ENCODE measurements at regions not wholly inside any gene's neighbourhood (a gene's known extent, or its start where the extent isn't known, plus 50 kb on each side); places are given as distances from the start of the nearest gene placed in this dataset.
"Not testable (repeated sequence)": the region's sequence is repeated elsewhere in the genome, so short reads cannot be mapped to it uniquely, and the experiment has no call there.

DNA sequence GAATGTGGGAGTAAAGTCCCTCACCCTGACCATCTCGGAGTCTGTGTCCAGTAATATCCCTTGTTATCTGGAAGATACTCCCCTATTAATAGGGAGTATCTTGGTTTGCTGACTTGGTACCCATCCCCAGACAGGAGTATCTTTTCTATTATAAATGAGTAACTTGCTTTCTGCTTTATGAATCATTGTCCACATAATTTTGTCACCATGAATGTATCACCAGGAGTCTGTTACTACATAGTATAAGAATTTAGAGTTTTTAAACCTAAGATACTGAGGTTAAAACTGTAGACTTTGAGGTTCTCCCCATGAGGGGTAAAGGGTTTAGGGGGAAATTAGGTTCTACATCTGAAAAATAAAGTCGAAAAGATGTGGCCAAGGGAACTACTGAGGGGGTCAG is 175.6 kb downstream of the FCRL5 start:
- H3K27me3 ChIP-seq, result no peaks in the 10 kb centered on the region
- intact Hi-C loops (cut with DNase I; ENCODE audit: low total_unique reads), result no loop called here
- DNase-seq (ENCODE audit: low spot score in 2 of 2), result no peak
- no peak overlapping the region for H3K27ac ChIP-seq
- H3K4me3 ChIP-seq, result no peak overlapping the region
- no peaks in the 10 kb centered on the region for H3K36me3 ChIP-seq
- H3K4me1 ChIP-seq, result no peaks in the 10 kb centered on the region
- no peaks in the 10 kb centered on the region for H3K9me3 ChIP-seq
- TF ChIP-seq, protein P1, sequence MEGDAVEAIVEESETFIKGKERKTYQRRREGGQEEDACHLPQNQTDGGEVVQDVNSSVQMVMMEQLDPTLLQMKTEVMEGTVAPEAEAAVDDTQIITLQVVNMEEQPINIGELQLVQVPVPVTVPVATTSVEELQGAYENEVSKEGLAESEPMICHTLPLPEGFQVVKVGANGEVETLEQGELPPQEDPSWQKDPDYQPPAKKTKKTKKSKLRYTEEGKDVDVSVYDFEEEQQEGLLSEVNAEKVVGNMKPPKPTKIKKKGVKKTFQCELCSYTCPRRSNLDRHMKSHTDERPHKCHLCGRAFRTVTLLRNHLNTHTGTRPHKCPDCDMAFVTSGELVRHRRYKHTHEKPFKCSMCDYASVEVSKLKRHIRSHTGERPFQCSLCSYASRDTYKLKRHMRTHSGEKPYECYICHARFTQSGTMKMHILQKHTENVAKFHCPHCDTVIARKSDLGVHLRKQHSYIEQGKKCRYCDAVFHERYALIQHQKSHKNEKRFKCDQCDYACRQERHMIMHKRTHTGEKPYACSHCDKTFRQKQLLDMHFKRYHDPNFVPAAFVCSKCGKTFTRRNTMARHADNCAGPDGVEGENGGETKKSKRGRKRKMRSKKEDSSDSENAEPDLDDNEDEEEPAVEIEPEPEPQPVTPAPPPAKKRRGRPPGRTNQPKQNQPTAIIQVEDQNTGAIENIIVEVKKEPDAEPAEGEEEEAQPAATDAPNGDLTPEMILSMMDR (IDR thresholded peaks at IDR 0.05), result no peak
- TF ChIP-seq POLR2AphosphoS5 (IDR thresholded peaks at IDR 0.05) (no peak), POLR2A (IDR thresholded peaks at IDR 0.05) (no peak)

DNA sequence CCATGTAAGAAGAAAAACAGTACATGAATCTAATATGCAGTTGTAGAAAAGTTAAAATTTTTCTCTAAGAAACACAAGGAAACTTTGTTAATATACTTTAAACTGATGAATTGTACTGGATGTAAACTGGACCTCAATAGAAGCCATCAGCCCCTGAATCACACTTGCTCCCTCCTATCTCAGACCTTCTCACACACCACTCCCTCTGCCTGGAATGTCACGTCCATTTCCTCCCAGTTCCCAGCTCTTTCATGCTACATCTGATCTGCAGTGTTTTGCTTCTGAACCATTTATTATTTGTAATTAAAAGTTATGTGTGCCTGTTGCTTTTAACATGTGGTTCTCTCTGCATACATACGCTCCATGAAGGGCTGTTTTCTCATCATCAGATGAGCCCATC is 180.0 kb downstream of the FCRL5 start:
- intact Hi-C loops (cut with DNase I; ENCODE audit: low total_unique reads); H3K36me3 ChIP-seq; H3K9me3 ChIP-seq; H3K27me3 ChIP-seq; H3K4me3 ChIP-seq; H3K4me1 ChIP-seq; H3K27ac ChIP-seq; DNase-seq (ENCODE audit: low spot score in 2 of 2): not testable (repeated sequence)

DNA sequence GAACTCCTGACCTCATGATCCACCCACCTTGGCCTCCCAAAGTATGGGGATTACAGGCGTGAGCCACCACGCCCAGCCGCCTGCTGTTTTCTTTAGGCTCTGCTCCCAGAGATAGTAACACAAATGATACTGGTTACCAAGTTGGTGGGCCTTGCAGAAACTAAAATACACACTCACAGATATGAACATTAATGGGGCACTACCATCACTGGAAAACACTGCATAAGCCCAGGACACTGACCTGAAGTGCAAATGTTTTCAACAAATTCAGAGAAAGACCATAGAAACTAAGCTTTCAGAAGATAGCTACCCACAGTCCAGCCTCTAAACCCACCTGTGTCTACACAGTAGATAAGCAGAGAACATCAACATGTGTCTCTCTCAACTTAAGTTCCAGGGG is 180.5 kb downstream of the FCRL5 start:
- Histone ChIP-seq H3K9me3 (no peaks in the 10 kb centered on the region), H3K36me3 (no peaks in the 10 kb centered on the region), H3K27me3 (no peaks in the 10 kb centered on the region), H3K4me3 (no peak overlapping the region), H3K27ac (no peak overlapping the region), H3K4me1 (no peaks in the 10 kb centered on the region)
- intact Hi-C loops (cut with DNase I; ENCODE audit: low total_unique reads), result no loop called here
- TF ChIP-seq, protein P1 (IDR thresholded peaks at IDR 0.05), result no peak
- no peak for TF ChIP-seq POLR2AphosphoS5 (IDR thresholded peaks at IDR 0.05)
- no peak for TF ChIP-seq POLR2A (IDR thresholded peaks at IDR 0.05)
- DNase-seq (ENCODE audit: low spot score in 2 of 2), result no peak

DNA sequence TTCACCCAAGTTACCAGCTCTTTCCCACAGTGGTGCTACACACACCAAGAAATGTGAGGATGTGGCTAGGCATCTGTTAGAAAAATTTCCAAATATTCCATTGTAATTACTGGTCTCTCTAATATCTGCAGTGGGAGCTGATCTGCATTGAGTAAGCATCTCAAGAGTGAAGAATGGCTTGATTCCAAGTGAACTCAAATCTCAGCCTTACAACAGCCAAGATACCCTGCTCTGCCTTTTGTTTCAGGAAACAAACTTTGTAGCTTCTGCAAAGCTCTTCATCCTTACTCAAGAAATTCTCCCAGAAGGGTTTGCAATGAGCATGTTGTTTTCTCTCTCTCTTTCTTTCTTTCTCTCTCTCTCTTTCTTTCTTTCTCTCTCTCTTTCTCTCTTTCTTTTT is 181.1 kb downstream of the FCRL5 start:
- Histone ChIP-seq H3K27me3 (no peaks in the 10 kb centered on the region), H3K36me3 (no peaks in the 10 kb centered on the region)
- intact Hi-C loops (cut with DNase I; ENCODE audit: low total_unique reads), result no loop called here

DNA sequence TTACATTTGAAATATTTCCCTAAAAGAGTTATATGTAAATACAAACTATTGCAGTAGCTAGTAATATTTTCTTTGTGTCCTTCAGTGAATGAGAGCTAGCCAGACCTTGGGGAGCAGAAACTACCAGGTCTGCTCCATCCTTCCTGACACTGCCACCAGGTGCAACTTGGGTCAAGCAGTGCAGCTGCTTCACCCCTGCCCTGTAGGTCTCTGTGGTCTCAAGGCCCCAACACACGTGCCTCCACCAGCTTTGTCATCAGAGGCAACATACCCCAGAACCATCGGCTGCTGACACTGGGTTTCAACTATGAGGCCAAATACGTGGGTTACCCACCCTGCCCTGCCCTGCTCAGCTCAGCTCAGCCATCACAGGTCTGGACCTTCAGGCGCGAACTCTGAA is 181.6 kb downstream of the FCRL5 start:
- H3K9me3 ChIP-seq, result no peaks in the 10 kb centered on the region
- no peak for TF ChIP-seq POLR2AphosphoS5 (IDR thresholded peaks at IDR 0.05)
- TF ChIP-seq, protein P1 (IDR thresholded peaks at IDR 0.05), result no peak
- TF ChIP-seq POLR2A (IDR thresholded peaks at IDR 0.05), result no peak
- H3K27me3 ChIP-seq, result no peaks in the 10 kb centered on the region
- intact Hi-C loops (cut with DNase I; ENCODE audit: low total_unique reads), result no loop called here
- no peaks in the 10 kb centered on the region for H3K4me1 ChIP-seq
- no peaks in the 10 kb centered on the region for H3K36me3 ChIP-seq
- no peak for DNase-seq (ENCODE audit: low spot score in 2 of 2)
- H3K27ac ChIP-seq, result no peak overlapping the region
- H3K4me3 ChIP-seq, result no peak overlapping the region

More for the DNA sequence above, 181.1 kb downstream of the FCRL5 start:
- Histone ChIP-seq H3K4me3 (no peak overlapping the region), H3K4me1 (no peaks in the 10 kb centered on the region), H3K9me3 (no peaks in the 10 kb centered on the region), H3K27ac (no peak overlapping the region)
- TF ChIP-seq, protein P1 (IDR thresholded peaks at IDR 0.05), result no peak
- no peak for TF ChIP-seq POLR2A (IDR thresholded peaks at IDR 0.05)
- TF ChIP-seq POLR2AphosphoS5 (IDR thresholded peaks at IDR 0.05), result no peak
- no peak for DNase-seq (ENCODE audit: low spot score in 2 of 2)

Measured in breast epithelium (tissue), 4 donors.